Suprapubic skin (tissue), 4 donors: ENCODE measurements at regions not wholly inside any gene's neighbourhood (a gene's known extent, or its start where the extent isn't known, plus 50 kb on each side); places are given as distances from the start of the nearest gene placed in this dataset.

Experiments
- EP300 ChIP-seq: sonication (generic); formaldehyde crosslinking; IDR thresholded peaks from one replicate; pipeline ENCODE4 v1.6.1; 2017; ENCODE audit warnings: antibody characterized with exemption
- POLR2AphosphoS5 ChIP-seq, 3 donors: sonication (generic); formaldehyde crosslinking; IDR thresholded peaks; one replicate each; pipeline ENCODE4 v1.6.1; 2017; ENCODE audit warnings: antibody characterized with exemption in 3 of 3

- no peak for TF ChIP-seq POLR2AphosphoS5 (IDR thresholded peaks at IDR 0.05)
- TF ChIP-seq EP300, result no peak
Measured at GRCh38 chr2:139099721-139100120, 319.5 kb upstream of the NXPH2 start.
